ENCODE measurements at regions not wholly inside any gene's neighbourhood (a gene's known extent, or its start where the extent isn't known, plus 50 kb on each side); places are given as distances from the start of the nearest gene placed in this dataset.

- Mint-ChIP-seq H3K27ac (no peak overlapping the region), H3K27me3 (ENCODE audit: insufficient read depth) (no peaks in the 10 kb centered on the region), H3K9me3 (peaks cover 10% of the 10 kb centered on the region), H3K4me1 (peaks cover 36% of the 10 kb centered on the region), H3K4me3 (no peak overlapping the region), H3K36me3 (ENCODE audit: low read depth) (peaks cover 3% of the 10 kb centered on the region)
- Histone ChIP-seq H3K4me1 (ENCODE audit: control insufficient read depth, insufficient read depth, low read length) (peaks cover 12% of the 10 kb centered on the region), H3K27ac (ENCODE audit: low read depth, low read length) (no peak overlapping the region), H3K9ac (ENCODE audit: extremely low read depth, low read length, poor library complexity, severe bottlenecking) (no peak overlapping the region), H3K9me3 (ENCODE audit: control insufficient read depth, low read length) (peaks cover 11% of the 10 kb centered on the region), H3K36me3 (ENCODE audit: control insufficient read depth, insufficient read depth, low read length) (no peaks in the 10 kb centered on the region), H3K4me3 (ENCODE audit: low read length) (no peak overlapping the region), H3K27me3 (ENCODE audit: control insufficient read depth, insufficient read depth, low read length, poor library complexity, severe bottlenecking) (no peaks in the 10 kb centered on the region)
- TF ChIP-seq CTCF (conservative IDR thresholded peaks at IDR 0.05) = no peak
- no peak for DNase-seq
- WGBS, 2 experiments (ENCODE audit: insufficient coverage in 1 of 2, insufficient read length in 1 of 2) = 85 to 88% methylated on average over 3 to 4 of the region's 4 CpGs
These were observed 491.6 kb upstream of the NECTIN3 start for GRCh38 chr3:110579840-110580550.

- no peak overlapping the region for H3K27ac Mint-ChIP-seq
- H3K4me3 Mint-ChIP-seq = no peak overlapping the region
- peaks cover 8% of the 10 kb centered on the region for H3K4me1 ChIP-seq (ENCODE audit: control insufficient read depth, insufficient read depth, low read length)
- TF ChIP-seq CTCF (conservative IDR thresholded peaks at IDR 0.05) = no peak
- H3K9me3 Mint-ChIP-seq = peaks cover 10% of the 10 kb centered on the region
- H3K36me3 Mint-ChIP-seq (ENCODE audit: low read depth) = peaks cover 3% of the 10 kb centered on the region
- H3K4me3 ChIP-seq (ENCODE audit: low read length) = no peak overlapping the region
- no peaks in the 10 kb centered on the region for H3K36me3 ChIP-seq (ENCODE audit: control insufficient read depth, insufficient read depth, low read length)
- H3K27me3 ChIP-seq (ENCODE audit: control insufficient read depth, insufficient read depth, low read length, poor library complexity, severe bottlenecking) = no peaks in the 10 kb centered on the region
- H3K27me3 Mint-ChIP-seq (ENCODE audit: insufficient read depth) = no peaks in the 10 kb centered on the region
- no peak overlapping the region for H3K27ac ChIP-seq (ENCODE audit: low read depth, low read length)
- no peak overlapping the region for H3K9ac ChIP-seq (ENCODE audit: extremely low read depth, low read length, poor library complexity, severe bottlenecking)
- peaks cover 11% of the 10 kb centered on the region for H3K9me3 ChIP-seq (ENCODE audit: control insufficient read depth, low read length)
- WGBS, 2 experiments (ENCODE audit: insufficient coverage in 1 of 2, insufficient read length in 1 of 2) = 57 to 100% methylated on average over 1 to 3 of the region's 3 CpGs
- peaks cover 20% of the 10 kb centered on the region for H3K4me1 Mint-ChIP-seq
- DNase-seq = no peak
These were observed 488.2 kb upstream of the NECTIN3 start for GRCh38 chr3:110583373-110583935.

- no peaks in the 10 kb centered on the region for H3K9me3 ChIP-seq (ENCODE audit: control insufficient read depth, low read length)
- Mint-ChIP-seq H3K4me1 (peaks cover 7% of the 10 kb centered on the region), H3K9me3 (peaks cover 22% of the 10 kb centered on the region)
These were observed 482.7 kb upstream of the NECTIN3 start for GRCh38 chr3:110588906-110589305.

More at GRCh38 chr3:110588906-110589305, 482.7 kb upstream of the NECTIN3 start:
- no peak for DNase-seq
- no peak overlapping the region for H3K4me3 Mint-ChIP-seq
- WGBS, 2 experiments (ENCODE audit: insufficient coverage in 1 of 2, insufficient read length in 1 of 2) = 93% methylated on average over 3 of the region's 3 CpGs
- H3K27me3 ChIP-seq (ENCODE audit: control insufficient read depth, insufficient read depth, low read length, poor library complexity, severe bottlenecking) = no peaks in the 10 kb centered on the region
- no peak overlapping the region for H3K4me3 ChIP-seq (ENCODE audit: low read length)
- no peak overlapping the region for H3K9ac ChIP-seq (ENCODE audit: extremely low read depth, low read length, poor library complexity, severe bottlenecking)
- TF ChIP-seq CTCF (conservative IDR thresholded peaks at IDR 0.05) = no peak
- no peak overlapping the region for H3K27ac Mint-ChIP-seq
- H3K36me3 Mint-ChIP-seq (ENCODE audit: low read depth) = peaks cover 3% of the 10 kb centered on the region
- no peak overlapping the region for H3K27ac ChIP-seq (ENCODE audit: low read depth, low read length)
- H3K4me1 ChIP-seq (ENCODE audit: control insufficient read depth, insufficient read depth, low read length) = no peaks in the 10 kb centered on the region
- H3K36me3 ChIP-seq (ENCODE audit: control insufficient read depth, insufficient read depth, low read length) = no peaks in the 10 kb centered on the region
- H3K27me3 Mint-ChIP-seq (ENCODE audit: insufficient read depth) = no peaks in the 10 kb centered on the region

Data from endodermal cell (in vitro differentiated cells).